Transverse colon (tissue), 4 donors: ENCODE measurements at regions not wholly inside any gene's neighbourhood (a gene's known extent, or its start where the extent isn't known, plus 50 kb on each side); places are given as distances from the start of the nearest gene placed in this dataset.

ENCODE experiments used
- CTCF ChIP-seq, 5 experiments: fragments of 200-600 bp in 3 of 5; fragments of 450-650 bp in 2 of 5; sonication (generic) in 3 of 5; IDR thresholded peaks; 1 replicate in 2 of 5; 2 replicates in 3 of 5; pipeline ENCODE4 v1.5.1; 2016 to 2017; ENCODE audit warnings: antibody characterized with exemption in 5 of 5, inconsistent platforms in 3 of 5, mild to moderate bottlenecking in 2 of 5, moderate library complexity in 1 of 5
- POLR2A ChIP-seq: fragments of 450-650 bp; IDR thresholded peaks from one replicate; pipeline ENCODE4 v1.6.1; 2016; ENCODE audit warnings: antibody characterized with exemption, mild to moderate bottlenecking, moderate library complexity
- POLR2AphosphoS5 ChIP-seq, 3 donors: sonication (generic); formaldehyde crosslinking; IDR thresholded peaks; one replicate each; pipeline ENCODE4 v1.6.1; 2016; ENCODE audit warnings: antibody characterized with exemption in 3 of 3

GRCh38 chrX:65933085-65933589, 106.7 kb downstream of the VSIG4 start:
- TF ChIP-seq POLR2A (no peak), CTCF (IDR thresholded peaks at IDR 0.05) (no peak), POLR2AphosphoS5 (IDR thresholded peaks at IDR 0.05) (peak in 1 of 3 donors; percentile 2)
